ENCODE measurements at regions not wholly inside any gene's neighbourhood (a gene's known extent, or its start where the extent isn't known, plus 50 kb on each side); places are given as distances from the start of the nearest gene placed in this dataset.

GRCh38 chr3:81005992-81006391 lies 755.5 kb downstream of the GBE1 start:
- H4K20me1 ChIP-seq (replicated peaks; ENCODE audit: control insufficient read depth, insufficient read depth, low read length) = no peaks in the 10 kb centered on the region
- no peaks in the 10 kb centered on the region for H3K36me3 ChIP-seq (ENCODE audit: control insufficient read depth, insufficient read depth, low read length)
- intact Hi-C loops (cut with micrococcal nuclease) (no loop called here), in situ Hi-C loops (cut with MboI) (no loop called here)
- no peak overlapping the region for H3K4me3 ChIP-seq
- ChIA-PET POLR2A (interaction anchor here (0.6 kb wide), 1 partner anchor 59 kb away, joined by 4 read pairs; no protein-coding TSS in a partner anchor), CTCF (ENCODE audit: low intra/inter-chr PET ratio) (no interaction called here)
- H3K9ac ChIP-seq (ENCODE audit: insufficient read depth in 1 of 2, low read depth in 2 of 2, low read length in 2 of 2) = no peak overlapping the region
- no peak overlapping the region for H3K27ac ChIP-seq (ENCODE audit: extremely low read depth, low read depth, low read length)
- BruUV-seq (replicated peaks) = no TSS peak
- no peaks in the 10 kb centered on the region for H3K9me1 ChIP-seq (ENCODE audit: control insufficient read depth, insufficient read depth, low read length)
- no peaks in the 10 kb centered on the region for H3K79me2 ChIP-seq (ENCODE audit: control insufficient read depth, insufficient read depth, low read length)
- H2AFZ ChIP-seq (ENCODE audit: low read depth, low read length) = no peak overlapping the region
- DNase-seq (ENCODE audit: extremely low read depth in 1 of 4, low spot score in 3 of 4) (peak in 1 of 4 experiments; percentile 5), FAIRE-seq (no peak), ATAC-seq (no peak)
- H3K9me3 ChIP-seq (replicated peaks; ENCODE audit: control insufficient read depth, insufficient read depth, low read depth, low read length) = no peaks in the 10 kb centered on the region
- H3K4me2 ChIP-seq (ENCODE audit: insufficient read depth, low read length) = no peak overlapping the region
- TF ChIP-seq POLR2B (IDR thresholded peaks at IDR 0.05; ENCODE audit: low read depth, partially characterized antibody) (no peak), CBX2 (IDR thresholded peaks at IDR 0.05; ENCODE audit: insufficient read depth, low read length, poor library complexity, severe bottlenecking) (no peak), HES1 (IDR thresholded peaks at IDR 0.05; ENCODE audit: low read depth) (no peak), HEY1 (CRISPR knock-in tag; IDR thresholded peaks at IDR 0.05; ENCODE audit: borderline replicate concordance) (no peak), ZBTB43 (CRISPR knock-in tag; IDR thresholded peaks at IDR 0.05) (no peak)
- no peaks in the 10 kb centered on the region for H3K4me1 ChIP-seq (replicated peaks in 1 of 2; ENCODE audit: control insufficient read depth in 2 of 2, insufficient read depth in 2 of 2, low read length in 2 of 2)
- H3K27me3 ChIP-seq (ENCODE audit: control insufficient read depth in 2 of 2, insufficient read depth in 2 of 2, low read length in 2 of 2) = no peaks in the 10 kb centered on the region

All from K562 (cell line).